Fibroblast of mammary gland (primary cell): ENCODE measurements at regions not wholly inside any gene's neighbourhood (a gene's known extent, or its start where the extent isn't known, plus 50 kb on each side); places are given as distances from the start of the nearest gene placed in this dataset.
"Not testable (repeated sequence)": the region's sequence is repeated elsewhere in the genome, so short reads cannot be mapped to it uniquely, and the experiment has no call there.

Experiments used
- DNase-seq: peaks from one replicate; pipeline ENCODE4 v3.0.0-alpha.2; 2010; ENCODE audit warnings: low read depth
- H3K4me3 ChIP-seq: 2 replicates; pipeline ENCODE4 v1.5.1; 2011; ENCODE audit warnings: low read depth, mild to moderate bottlenecking, low read length, moderate library complexity; ENCODE audit not compliant: control insufficient read depth
- TF ChIP-seq, protein P1 (sequence below): conservative IDR thresholded peaks from 2 replicates; pipeline ENCODE4 v1.5.1; 2011; ENCODE audit warnings: low read depth, low read length, inconsistent platforms; ENCODE audit not compliant: control insufficient read depth, insufficient read depth

DNA sequence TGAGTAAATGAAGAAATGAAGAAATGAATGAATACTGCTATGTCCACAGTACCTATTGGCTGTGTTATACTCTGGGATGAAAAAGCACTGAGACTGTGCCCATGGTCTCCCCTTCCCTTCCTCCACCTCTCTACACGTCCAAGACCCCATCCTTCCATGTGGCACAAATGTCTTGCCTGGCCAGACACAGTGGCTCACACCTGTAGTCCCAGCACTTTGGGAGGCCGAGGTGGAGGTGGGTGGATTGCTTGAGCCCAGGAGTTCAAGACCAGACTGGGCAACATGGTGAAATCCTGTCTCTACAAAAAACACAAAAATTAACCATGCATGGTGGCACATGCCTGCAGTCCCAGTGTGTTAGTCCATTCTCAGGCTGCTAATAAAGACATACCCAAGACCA lies 200.1 kb downstream of the FAM43A start:
- DNase-seq = no peak
- TF ChIP-seq, protein P1, sequence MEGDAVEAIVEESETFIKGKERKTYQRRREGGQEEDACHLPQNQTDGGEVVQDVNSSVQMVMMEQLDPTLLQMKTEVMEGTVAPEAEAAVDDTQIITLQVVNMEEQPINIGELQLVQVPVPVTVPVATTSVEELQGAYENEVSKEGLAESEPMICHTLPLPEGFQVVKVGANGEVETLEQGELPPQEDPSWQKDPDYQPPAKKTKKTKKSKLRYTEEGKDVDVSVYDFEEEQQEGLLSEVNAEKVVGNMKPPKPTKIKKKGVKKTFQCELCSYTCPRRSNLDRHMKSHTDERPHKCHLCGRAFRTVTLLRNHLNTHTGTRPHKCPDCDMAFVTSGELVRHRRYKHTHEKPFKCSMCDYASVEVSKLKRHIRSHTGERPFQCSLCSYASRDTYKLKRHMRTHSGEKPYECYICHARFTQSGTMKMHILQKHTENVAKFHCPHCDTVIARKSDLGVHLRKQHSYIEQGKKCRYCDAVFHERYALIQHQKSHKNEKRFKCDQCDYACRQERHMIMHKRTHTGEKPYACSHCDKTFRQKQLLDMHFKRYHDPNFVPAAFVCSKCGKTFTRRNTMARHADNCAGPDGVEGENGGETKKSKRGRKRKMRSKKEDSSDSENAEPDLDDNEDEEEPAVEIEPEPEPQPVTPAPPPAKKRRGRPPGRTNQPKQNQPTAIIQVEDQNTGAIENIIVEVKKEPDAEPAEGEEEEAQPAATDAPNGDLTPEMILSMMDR = no peak
- H3K4me3 ChIP-seq = no peak overlapping the region

DNA sequence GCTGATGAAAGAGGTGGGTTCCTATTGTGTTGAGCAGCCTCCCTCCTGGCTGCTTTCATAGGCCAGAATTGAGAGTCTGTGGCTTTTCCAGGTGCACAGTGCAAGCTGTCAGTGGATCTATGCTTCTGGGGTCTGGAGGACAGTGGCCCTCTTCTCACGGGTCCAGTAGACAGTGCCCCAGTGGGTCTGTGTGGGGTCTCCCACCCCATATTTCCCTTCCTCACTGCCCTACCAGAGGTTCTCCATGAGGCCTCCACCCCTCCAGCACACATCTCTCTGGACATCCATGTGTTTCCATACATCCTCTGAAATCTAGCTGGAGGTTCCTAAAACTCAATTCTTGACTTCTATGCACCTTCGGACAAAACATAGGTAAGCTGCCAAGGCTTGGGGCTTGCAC lies 201.2 kb downstream of the FAM43A start:
- H3K4me3 ChIP-seq = no peak overlapping the region
- no peak for DNase-seq
- TF ChIP-seq, protein P1 = no peak

DNA sequence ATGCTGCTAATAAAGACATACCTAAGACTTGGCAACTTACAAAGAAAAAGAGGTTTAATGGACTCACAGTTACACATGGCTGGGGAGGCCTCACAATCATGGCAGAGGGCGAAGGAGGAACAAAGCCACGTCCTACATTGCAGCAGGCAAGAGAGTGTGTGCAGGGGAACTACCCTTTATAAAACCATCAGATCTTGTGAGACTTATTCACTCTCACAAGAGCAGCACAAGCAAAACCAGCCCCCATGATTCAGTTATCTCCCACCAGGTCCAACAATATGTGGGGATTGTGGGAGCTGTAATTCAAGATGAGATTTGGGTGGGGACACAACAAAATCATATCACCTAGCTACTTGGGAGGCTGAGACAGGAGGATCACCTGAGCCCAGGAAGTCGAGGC lies 202.4 kb downstream of the FAM43A start:
- not testable (repeated sequence) for DNase-seq, H3K4me3 ChIP-seq

DNA sequence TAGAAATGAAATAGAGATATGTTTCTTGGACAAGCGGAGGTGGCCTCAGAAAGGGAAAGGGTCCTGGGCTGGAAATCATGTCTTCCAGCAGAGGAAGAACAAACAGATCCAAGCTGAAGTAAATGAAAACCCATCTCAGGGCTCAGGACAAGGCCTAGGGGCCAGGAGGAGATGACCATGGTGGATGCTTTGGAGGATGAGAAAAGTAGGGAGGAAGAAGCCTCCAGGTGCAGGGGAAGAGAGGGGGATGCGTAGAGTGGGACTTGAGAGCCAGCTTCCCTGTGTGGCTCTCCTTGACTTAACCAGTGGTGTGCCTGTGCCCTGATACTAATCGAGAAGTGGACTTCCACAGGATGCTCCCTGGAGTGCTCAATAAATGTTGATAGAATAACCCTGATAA lies 203.2 kb downstream of the FAM43A start:
- DNase-seq = no peak
- TF ChIP-seq, protein P1 = no peak
- no peak overlapping the region for H3K4me3 ChIP-seq

DNA sequence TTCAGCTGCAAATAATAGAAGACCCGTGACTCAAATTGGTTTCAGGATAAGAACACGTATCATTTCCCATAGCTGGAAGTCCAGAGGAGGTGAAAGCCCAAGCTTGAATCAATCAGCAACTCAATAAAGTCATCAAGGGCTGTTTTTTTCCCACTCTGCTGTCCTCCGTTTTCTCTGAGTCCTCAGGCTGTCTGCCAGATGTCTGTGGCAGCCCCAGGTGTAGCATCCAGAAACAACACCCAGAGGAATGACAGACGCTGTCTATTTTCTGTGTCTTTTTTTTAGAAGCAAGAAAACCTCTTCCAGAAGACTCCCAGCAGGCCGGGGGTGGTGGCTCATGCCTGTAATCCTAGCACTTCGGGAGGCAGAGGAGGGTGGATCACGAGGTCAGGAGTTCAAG lies 204.4 kb downstream of the FAM43A start:
- no peak overlapping the region for H3K4me3 ChIP-seq
- TF ChIP-seq, protein P1 = no peak
- DNase-seq = no peak

DNA sequence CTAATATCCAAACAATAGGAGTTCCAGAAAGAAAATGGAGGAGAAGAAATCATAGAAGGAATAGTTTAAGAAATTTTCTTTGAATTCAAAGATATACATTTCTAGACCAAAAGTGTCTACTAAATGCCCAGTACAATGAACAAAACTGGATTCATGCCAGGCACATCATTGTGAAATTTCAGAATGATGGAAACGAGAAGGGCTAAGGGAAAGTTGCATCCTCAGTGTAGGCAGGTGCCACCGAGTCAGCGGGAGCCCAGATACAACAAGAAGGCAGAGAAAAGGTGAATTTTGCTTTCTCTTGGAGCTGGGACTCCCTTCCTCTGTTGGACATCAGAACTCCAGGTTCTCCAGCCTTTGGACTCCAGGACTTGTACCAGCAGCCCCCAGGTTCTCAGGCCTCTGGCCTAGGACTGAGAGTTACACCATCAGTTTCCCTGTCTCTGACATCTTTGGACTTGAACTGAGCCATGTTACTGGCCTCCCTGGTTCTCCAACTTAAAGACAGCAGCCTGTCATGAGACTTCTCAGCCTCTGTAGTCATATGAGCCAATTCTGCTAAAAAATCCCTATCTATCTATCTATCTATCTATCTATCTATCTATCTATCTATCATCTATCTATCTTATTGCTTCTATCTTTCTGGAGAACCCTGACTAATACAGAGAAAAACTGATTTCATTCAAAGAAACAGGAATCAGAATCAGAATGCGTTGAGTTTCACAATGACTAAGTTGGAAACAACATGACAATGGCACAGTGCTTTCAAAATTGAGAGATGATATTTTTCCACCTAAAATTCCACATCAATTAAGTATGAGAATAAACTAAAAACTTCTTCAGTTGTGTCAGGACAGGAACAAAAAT lies 207.7 kb downstream of the FAM43A start:
- DNase-seq = no peak
- TF ChIP-seq, protein P1 = no peak
- H3K4me3 ChIP-seq = no peak overlapping the region

DNA sequence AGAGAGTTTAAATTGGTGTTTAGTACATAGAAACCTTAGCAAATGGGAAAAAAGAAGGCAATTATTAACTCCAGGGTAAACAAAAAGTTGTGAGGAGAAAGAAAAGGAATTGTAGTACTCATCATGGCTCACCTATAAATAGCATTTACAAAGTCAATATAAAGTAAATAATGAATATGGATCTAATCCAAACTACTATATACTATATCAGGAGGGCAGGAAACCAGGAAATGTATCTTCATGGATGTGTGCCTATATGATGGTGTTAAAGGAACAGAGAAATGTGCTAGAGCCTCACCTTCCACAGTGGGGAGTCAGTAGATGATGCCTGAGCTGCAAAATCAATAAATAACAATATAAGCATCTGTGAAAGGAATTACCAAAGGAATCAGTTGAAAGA lies 208.9 kb downstream of the FAM43A start:
- TF ChIP-seq, protein P1 = no peak
- DNase-seq = no peak
- no peak overlapping the region for H3K4me3 ChIP-seq
